NK-92 (cell line): ENCODE measurements at regions not wholly inside any gene's neighbourhood (a gene's known extent, or its start where the extent isn't known, plus 50 kb on each side); places are given as distances from the start of the nearest gene placed in this dataset.

ENCODE experiments used
- DNase-seq: peaks from one replicate; lab custom pipeline; 2025; ENCODE audit not compliant: unreplicated experiment; lab: John Stamatoyannopoulos, UW

GRCh38 chr11:37108436-37109285 is 510.6 kb upstream of the RAG2 start:
- no peak for DNase-seq

- DNase-seq = no peak
These were observed 509.8 kb upstream of the RAG2 start for GRCh38 chr11:37107831-37108230.

DNA sequence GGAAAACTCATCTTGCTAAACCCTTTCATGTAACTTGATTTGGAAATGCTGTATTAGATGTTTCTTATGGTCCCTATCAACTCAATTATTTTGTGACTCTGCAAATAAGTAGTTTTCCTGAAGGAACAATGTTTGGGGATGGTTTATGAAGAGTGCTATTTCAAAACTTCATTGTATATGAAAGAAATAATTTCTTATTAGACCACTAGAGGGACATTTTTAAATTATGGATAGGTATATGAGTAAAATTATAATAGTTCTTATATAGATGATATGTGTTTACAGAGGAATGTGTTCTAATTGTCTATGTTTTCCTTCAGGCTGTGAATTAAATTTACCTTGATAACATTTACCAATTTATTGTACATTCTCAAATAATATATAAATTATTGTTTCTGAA is 509.4 kb upstream of the RAG2 start:
- no peak for DNase-seq

DNA sequence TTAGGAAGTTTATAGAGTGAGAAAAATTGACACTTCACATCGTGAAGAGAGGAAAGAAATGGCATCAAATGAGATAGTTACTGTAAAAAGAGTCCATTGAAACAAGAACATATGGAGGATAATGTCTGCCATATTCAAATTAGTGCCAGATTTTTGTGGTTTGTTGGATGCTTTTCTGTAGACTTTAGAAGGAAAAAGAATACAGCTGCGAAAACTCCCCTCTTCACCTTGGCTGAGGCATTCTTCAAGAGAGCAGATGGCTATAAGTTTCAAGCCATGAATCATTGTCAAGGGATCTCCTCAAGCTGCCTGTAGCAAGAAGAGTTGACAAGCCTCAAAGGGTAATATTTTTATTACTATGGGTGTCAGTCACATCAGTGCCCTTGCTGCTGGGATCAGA is 507.4 kb upstream of the RAG2 start:
- DNase-seq = no peak

DNA sequence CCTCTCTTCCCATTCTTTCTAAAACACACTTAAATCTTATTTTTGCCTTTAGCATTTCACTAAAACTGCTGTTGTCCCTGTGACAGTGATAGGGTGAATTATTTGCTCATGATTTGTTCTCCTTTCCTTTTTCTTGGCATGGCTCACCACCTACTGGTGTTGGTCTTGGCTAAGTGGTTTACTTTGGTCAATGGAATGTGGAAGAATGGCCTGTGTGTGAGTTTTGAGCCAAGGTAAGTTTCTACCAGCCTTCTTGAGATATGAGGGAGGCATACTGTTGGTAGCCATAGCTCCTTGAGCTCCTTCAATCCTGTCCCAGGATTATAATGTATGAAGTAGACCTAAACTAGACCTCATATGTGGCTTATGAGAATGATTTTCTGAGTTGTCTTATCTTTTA is 506.3 kb upstream of the RAG2 start:
- DNase-seq = no peak

DNA sequence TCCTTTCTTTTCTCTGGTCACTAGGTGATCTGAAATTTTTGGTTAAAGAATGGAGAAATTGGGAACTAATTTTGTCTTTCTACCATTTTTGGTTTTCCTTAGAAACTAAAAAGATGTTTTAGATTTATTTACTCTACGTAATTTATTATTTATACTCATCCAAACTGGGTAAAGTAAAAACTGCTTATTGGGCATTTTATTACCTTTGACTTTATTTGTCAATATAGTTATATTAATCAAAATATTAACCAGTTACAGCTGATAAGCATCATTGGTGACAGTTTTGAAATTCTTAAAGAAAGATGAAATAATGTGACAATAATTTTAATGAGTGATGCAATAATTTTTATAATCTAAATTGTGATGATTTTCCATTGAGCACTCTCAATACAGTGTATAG is 502.0 kb upstream of the RAG2 start:
- no peak for DNase-seq

GRCh38 chr11:37092487-37092886 is 494.5 kb upstream of the RAG2 start:
- DNase-seq = no peak

- DNase-seq = no peak
These were observed 491.4 kb upstream of the RAG2 start for GRCh38 chr11:37089439-37089838.

GRCh38 chr11:37088573-37088910 is 490.5 kb upstream of the RAG2 start:
- DNase-seq = no peak

DNA sequence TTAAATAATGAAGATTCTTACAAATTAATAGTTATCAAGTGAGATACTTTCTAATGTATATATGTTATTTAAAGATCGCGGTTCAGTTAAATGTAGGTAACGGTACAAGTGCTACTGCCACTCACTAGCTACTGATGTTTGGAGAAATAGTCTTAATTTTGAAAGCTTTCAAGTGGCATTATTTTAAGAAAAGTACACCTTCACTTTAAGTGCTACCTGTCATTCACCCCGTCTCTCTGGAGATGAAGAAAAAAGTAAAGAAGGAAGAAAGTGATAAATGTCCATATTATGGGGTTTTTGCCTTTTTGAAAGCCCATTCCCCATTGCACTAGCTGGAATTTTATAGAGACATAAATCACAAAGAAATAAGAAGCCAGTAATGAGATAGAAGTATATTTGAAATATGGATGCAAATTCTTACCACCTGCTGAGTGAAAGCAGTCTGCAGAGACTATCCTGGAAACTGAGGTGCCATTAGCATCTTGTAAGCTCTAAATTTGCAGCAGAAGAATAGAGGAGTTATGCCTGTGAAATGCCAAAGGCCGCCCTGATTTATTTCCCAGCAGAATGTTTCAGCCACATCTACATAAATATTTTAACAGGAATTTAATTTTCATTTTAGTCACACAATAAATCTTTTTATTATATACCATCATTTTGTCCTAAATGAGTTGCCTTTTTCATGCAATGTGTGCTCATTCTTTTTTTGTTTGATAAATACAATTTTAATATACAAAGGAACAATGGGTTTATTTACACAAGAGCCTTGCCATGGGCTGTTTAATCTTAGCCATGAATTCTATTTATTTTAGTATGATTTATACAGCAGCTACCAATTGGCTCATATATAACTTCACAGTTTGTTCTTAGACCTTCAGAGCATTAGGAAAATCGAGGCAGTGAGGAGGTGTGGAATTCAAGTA is 489.9 kb upstream of the RAG2 start:
- no peak for DNase-seq

GRCh38 chr11:37078521-37078920 is 480.5 kb upstream of the RAG2 start:
- DNase-seq = no peak

GRCh38 chr11:37076866-37077265 is 478.8 kb upstream of the RAG2 start:
- DNase-seq = no peak

- no peak for DNase-seq
These were observed 474.6 kb upstream of the RAG2 start for GRCh38 chr11:37072538-37073055.

GRCh38 chr11:37050311-37050710 is 452.3 kb upstream of the RAG2 start:
- no peak for DNase-seq

GRCh38 chr11:37040921-37041320 is 442.9 kb upstream of the RAG2 start:
- DNase-seq = no peak

- no peak for DNase-seq
These were observed 440.9 kb upstream of the RAG2 start for GRCh38 chr11:37038911-37039310.

DNA sequence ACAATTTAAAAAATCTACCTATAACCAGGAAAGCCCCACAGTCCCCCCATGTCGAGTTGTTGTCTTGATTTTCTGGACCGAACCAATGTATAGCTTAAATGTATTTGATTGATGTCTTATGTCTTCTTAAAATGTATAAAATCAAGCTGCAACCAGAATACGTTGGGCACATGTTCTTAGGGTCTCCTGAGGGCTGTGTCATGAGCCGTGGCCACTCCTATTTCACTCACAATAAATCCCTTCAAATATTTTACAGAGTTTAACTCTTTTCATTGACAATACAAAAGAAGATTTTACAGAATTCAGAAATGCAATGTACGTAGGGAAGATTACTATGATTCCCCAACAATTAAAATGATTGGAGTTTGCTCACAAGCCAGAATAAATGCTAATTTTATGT is 428.7 kb upstream of the RAG2 start:
- DNase-seq = no peak

GRCh38 chr11:37026326-37026725 is 428.3 kb upstream of the RAG2 start:
- DNase-seq = no peak

- no peak for DNase-seq
These were observed 408.5 kb upstream of the RAG2 start for GRCh38 chr11:37006563-37006962.

DNA sequence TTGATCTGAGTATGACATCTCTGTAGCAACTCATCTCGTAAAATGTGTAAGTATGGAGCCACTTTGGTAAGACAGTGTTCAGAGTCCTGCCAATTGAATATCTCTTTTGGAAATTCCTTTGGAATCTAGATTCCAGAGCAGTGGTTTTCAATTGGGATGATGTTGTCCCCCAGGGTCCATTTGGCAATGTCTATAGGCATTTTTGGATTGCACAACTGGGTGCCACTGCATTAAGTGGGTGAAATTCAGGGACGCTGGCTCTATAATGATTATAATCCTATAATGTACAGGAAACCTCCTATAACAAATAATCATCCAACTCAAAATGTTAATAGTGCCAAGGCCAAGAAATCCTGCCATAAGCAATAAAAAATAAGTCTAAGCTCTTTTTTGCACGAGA is 404.8 kb upstream of the RAG2 start:
- no peak for DNase-seq

- DNase-seq = no peak
These were observed 399.6 kb upstream of the RAG2 start for GRCh38 chr11:36997656-36998055.

DNA sequence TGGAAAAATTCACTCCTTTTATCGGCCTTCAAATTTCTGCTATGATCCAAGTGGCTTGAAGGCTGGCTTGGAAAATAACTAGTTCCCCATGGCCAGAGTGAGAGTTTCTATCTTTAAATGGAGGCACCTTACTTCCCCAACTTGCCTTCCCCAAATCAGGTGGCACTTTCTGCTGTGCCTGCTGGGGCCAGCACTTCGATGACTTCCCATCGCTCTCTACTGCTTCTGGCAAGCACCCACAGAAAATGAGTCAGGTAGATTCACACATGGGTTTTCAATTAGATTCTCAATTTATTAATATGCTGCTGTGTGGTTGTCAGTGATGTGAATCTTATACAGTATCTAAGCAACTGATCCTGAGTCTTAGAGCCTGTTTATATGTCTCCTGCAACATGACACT is 398.8 kb upstream of the RAG2 start:
- no peak for DNase-seq
